ENCODE measurements at regions not wholly inside any gene's neighbourhood (a gene's known extent, or its start where the extent isn't known, plus 50 kb on each side); places are given as distances from the start of the nearest gene placed in this dataset.
"Not testable (repeated sequence)": the region's sequence is repeated elsewhere in the genome, so short reads cannot be mapped to it uniquely, and the experiment has no call there.

GRCh38 chr5:84748313-84748712 is 363.6 kb upstream of the EDIL3 start:
- H4K20me1 ChIP-seq (ENCODE audit: insufficient read depth, low read length) = no peaks in the 10 kb centered on the region
- H3K27ac ChIP-seq (ENCODE audit: low read length) = no peak overlapping the region
- H2AFZ ChIP-seq (ENCODE audit: low read length) = no peak overlapping the region
- no peaks in the 10 kb centered on the region for H3K79me2 ChIP-seq (ENCODE audit: low read length)
- no peaks in the 10 kb centered on the region for H3K4me1 ChIP-seq (ENCODE audit: low read length)
- no peak overlapping the region for H3K9ac ChIP-seq (ENCODE audit: low read length)
- no peak for DNase-seq
- no peaks in the 10 kb centered on the region for H3K9me2 ChIP-seq (replicated peaks; ENCODE audit: insufficient read depth, low read length)
- H3K27me3 ChIP-seq (replicated peaks; ENCODE audit: insufficient read depth, low read length) = no peaks in the 10 kb centered on the region
- H3K9me3 ChIP-seq (replicated peaks; ENCODE audit: insufficient read depth, low read length) = no peaks in the 10 kb centered on the region
- H3K36me3 ChIP-seq (replicated peaks; ENCODE audit: insufficient read depth, low read length) = no peaks in the 10 kb centered on the region
- no peaks in the 10 kb centered on the region for H3F3A ChIP-seq (ENCODE audit: insufficient read depth, low read length)
- no peak for TF ChIP-seq CTCF (IDR thresholded peaks at IDR 0.05; ENCODE audit: low read length)
- no peak for TF ChIP-seq EZH2 (optimal IDR thresholded peaks at IDR 0.05; ENCODE audit: low read depth, low read length)
- TF ChIP-seq EZH2phosphoT487 (IDR thresholded peaks at IDR 0.05; ENCODE audit: low read length) = no peak
- no peak overlapping the region for H3K4me2 ChIP-seq (ENCODE audit: low read depth, low read length)
- no peak overlapping the region for H3K4me3 ChIP-seq (ENCODE audit: low read length)

GRCh38 chr5:84746280-84746679 is 361.6 kb upstream of the EDIL3 start:
- H4K20me1 ChIP-seq (ENCODE audit: insufficient read depth, low read length); H3K9me2 ChIP-seq (replicated peaks; ENCODE audit: insufficient read depth, low read length); H3K4me3 ChIP-seq (ENCODE audit: low read length); H3K27me3 ChIP-seq (replicated peaks; ENCODE audit: insufficient read depth, low read length); H3K4me2 ChIP-seq (ENCODE audit: low read depth, low read length); H3K27ac ChIP-seq (ENCODE audit: low read length); H3F3A ChIP-seq (ENCODE audit: insufficient read depth, low read length); H3K36me3 ChIP-seq (replicated peaks; ENCODE audit: insufficient read depth, low read length); H3K9ac ChIP-seq (ENCODE audit: low read length); H2AFZ ChIP-seq (ENCODE audit: low read length); H3K79me2 ChIP-seq (ENCODE audit: low read length); H3K4me1 ChIP-seq (ENCODE audit: low read length); H3K9me3 ChIP-seq (replicated peaks; ENCODE audit: insufficient read depth, low read length); DNase-seq: not testable (repeated sequence)

GRCh38 chr5:84741056-84741455 is 356.4 kb upstream of the EDIL3 start:
- DNase-seq = no peak
- no peak overlapping the region for H3K4me3 ChIP-seq (ENCODE audit: low read length)
- H3K9me3 ChIP-seq (replicated peaks; ENCODE audit: insufficient read depth, low read length) = no peaks in the 10 kb centered on the region
- H3K4me1 ChIP-seq (ENCODE audit: low read length) = no peaks in the 10 kb centered on the region
- H3F3A ChIP-seq (ENCODE audit: insufficient read depth, low read length) = no peaks in the 10 kb centered on the region
- no peak overlapping the region for H3K9ac ChIP-seq (ENCODE audit: low read length)
- H3K27ac ChIP-seq (ENCODE audit: low read length) = no peak overlapping the region
- H2AFZ ChIP-seq (ENCODE audit: low read length) = no peak overlapping the region
- no peaks in the 10 kb centered on the region for H3K27me3 ChIP-seq (replicated peaks; ENCODE audit: insufficient read depth, low read length)
- no peaks in the 10 kb centered on the region for H3K79me2 ChIP-seq (ENCODE audit: low read length)
- H3K36me3 ChIP-seq (replicated peaks; ENCODE audit: insufficient read depth, low read length) = no peaks in the 10 kb centered on the region
- no peak overlapping the region for H3K4me2 ChIP-seq (ENCODE audit: low read depth, low read length)
- H3K9me2 ChIP-seq (replicated peaks; ENCODE audit: insufficient read depth, low read length) = no peaks in the 10 kb centered on the region
- H4K20me1 ChIP-seq (ENCODE audit: insufficient read depth, low read length) = no peaks in the 10 kb centered on the region
- TF ChIP-seq EZH2 (optimal IDR thresholded peaks at IDR 0.05; ENCODE audit: low read depth, low read length) (no peak), CTCF (IDR thresholded peaks at IDR 0.05; ENCODE audit: low read length) (no peak), EZH2phosphoT487 (IDR thresholded peaks at IDR 0.05; ENCODE audit: low read length) (no peak)

- DNase-seq = no peak
- no peaks in the 10 kb centered on the region for H3K9me3 ChIP-seq (replicated peaks; ENCODE audit: insufficient read depth, low read length)
- H3K27ac ChIP-seq (ENCODE audit: low read length) = no peak overlapping the region
- H4K20me1 ChIP-seq (ENCODE audit: insufficient read depth, low read length) = no peaks in the 10 kb centered on the region
- no peak overlapping the region for H3K9ac ChIP-seq (ENCODE audit: low read length)
- H3K4me2 ChIP-seq (ENCODE audit: low read depth, low read length) = no peak overlapping the region
- H3K36me3 ChIP-seq (replicated peaks; ENCODE audit: insufficient read depth, low read length) = no peaks in the 10 kb centered on the region
- H3K4me3 ChIP-seq (ENCODE audit: low read length) = no peak overlapping the region
- no peaks in the 10 kb centered on the region for H3K9me2 ChIP-seq (replicated peaks; ENCODE audit: insufficient read depth, low read length)
- H2AFZ ChIP-seq (ENCODE audit: low read length) = no peak overlapping the region
- no peaks in the 10 kb centered on the region for H3K4me1 ChIP-seq (ENCODE audit: low read length)
- no peak for TF ChIP-seq EZH2phosphoT487 (IDR thresholded peaks at IDR 0.05; ENCODE audit: low read length)
- TF ChIP-seq EZH2 (optimal IDR thresholded peaks at IDR 0.05; ENCODE audit: low read depth, low read length) = no peak
- no peak for TF ChIP-seq CTCF (IDR thresholded peaks at IDR 0.05; ENCODE audit: low read length)
- no peaks in the 10 kb centered on the region for H3K79me2 ChIP-seq (ENCODE audit: low read length)
- no peaks in the 10 kb centered on the region for H3F3A ChIP-seq (ENCODE audit: insufficient read depth, low read length)
- no peaks in the 10 kb centered on the region for H3K27me3 ChIP-seq (replicated peaks; ENCODE audit: insufficient read depth, low read length)
Measured at GRCh38 chr5:84729326-84729725, 344.6 kb upstream of the EDIL3 start.
